ENCODE measurements at regions not wholly inside any gene's neighbourhood (a gene's known extent, or its start where the extent isn't known, plus 50 kb on each side); places are given as distances from the start of the nearest gene placed in this dataset.
"Not testable (repeated sequence)": the region's sequence is repeated elsewhere in the genome, so short reads cannot be mapped to it uniquely, and the experiment has no call there.

- Histone ChIP-seq H3F3A (ENCODE audit: insufficient read depth, low read length) (no peaks in the 10 kb centered on the region), H3K9me2 (ENCODE audit: low read depth, low read length) (no peaks in the 10 kb centered on the region), H3K4me3 (ENCODE audit: low read depth, low read length, poor library complexity, severe bottlenecking) (no peak overlapping the region), H2AFZ (ENCODE audit: low read length) (no peak overlapping the region), H3K27me3 (ENCODE audit: insufficient read depth, low read length) (no peaks in the 10 kb centered on the region), H3K27ac (ENCODE audit: low read depth, low read length, poor library complexity, severe bottlenecking) (no peak overlapping the region), H3K79me2 (ENCODE audit: insufficient read depth, low read length) (no peaks in the 10 kb centered on the region), H4K20me1 (ENCODE audit: insufficient read depth, low read length) (no peaks in the 10 kb centered on the region), H3K4me2 (ENCODE audit: low read length) (no peak overlapping the region), H3K9ac (ENCODE audit: low read length) (no peak overlapping the region), H3K4me1 (ENCODE audit: insufficient read depth, low read length, severe bottlenecking) (no peaks in the 10 kb centered on the region), H3K36me3 (ENCODE audit: insufficient read depth, low read length) (no peaks in the 10 kb centered on the region), H3K9me3 (ENCODE audit: low read length) (no peaks in the 10 kb centered on the region)
- TF ChIP-seq CTCF (IDR thresholded peaks at IDR 0.05; ENCODE audit: low read length) = no peak
- TF ChIP-seq EZH2 (IDR thresholded peaks at IDR 0.05; ENCODE audit: borderline replicate concordance, low read length) = no peak
Observed at GRCh38 chr11:107257710-107258109, 199.9 kb downstream of the CWF19L2 start.

- H3K9ac ChIP-seq (ENCODE audit: low read length); H3K4me3 ChIP-seq (ENCODE audit: low read depth, low read length, poor library complexity, severe bottlenecking); H3K36me3 ChIP-seq (ENCODE audit: insufficient read depth, low read length); H3K4me1 ChIP-seq (ENCODE audit: insufficient read depth, low read length, severe bottlenecking); H3K27ac ChIP-seq (ENCODE audit: low read depth, low read length, poor library complexity, severe bottlenecking); H3K9me2 ChIP-seq (ENCODE audit: low read depth, low read length); H3K4me2 ChIP-seq (ENCODE audit: low read length); H3K27me3 ChIP-seq (ENCODE audit: insufficient read depth, low read length); H4K20me1 ChIP-seq (ENCODE audit: insufficient read depth, low read length); H2AFZ ChIP-seq (ENCODE audit: low read length); H3K79me2 ChIP-seq (ENCODE audit: insufficient read depth, low read length); H3F3A ChIP-seq (ENCODE audit: insufficient read depth, low read length); H3K9me3 ChIP-seq (ENCODE audit: low read length): not testable (repeated sequence)
Observed at GRCh38 chr11:107253661-107254060, 204.0 kb downstream of the CWF19L2 start.

GRCh38 chr11:107252429-107253161, 205.0 kb downstream of the CWF19L2 start:
- no peaks in the 10 kb centered on the region for H3K36me3 ChIP-seq (ENCODE audit: insufficient read depth, low read length)
- no peaks in the 10 kb centered on the region for H4K20me1 ChIP-seq (ENCODE audit: insufficient read depth, low read length)
- no peak overlapping the region for H2AFZ ChIP-seq (ENCODE audit: low read length)
- no peaks in the 10 kb centered on the region for H3K9me2 ChIP-seq (ENCODE audit: low read depth, low read length)
- no peaks in the 10 kb centered on the region for H3K79me2 ChIP-seq (ENCODE audit: insufficient read depth, low read length)
- H3F3A ChIP-seq (ENCODE audit: insufficient read depth, low read length) = no peaks in the 10 kb centered on the region
- H3K4me3 ChIP-seq (ENCODE audit: low read depth, low read length, poor library complexity, severe bottlenecking) = no peak overlapping the region
- no peak overlapping the region for H3K4me2 ChIP-seq (ENCODE audit: low read length)
- H3K27ac ChIP-seq (ENCODE audit: low read depth, low read length, poor library complexity, severe bottlenecking) = no peak overlapping the region
- H3K27me3 ChIP-seq (ENCODE audit: insufficient read depth, low read length) = no peaks in the 10 kb centered on the region
- H3K4me1 ChIP-seq (ENCODE audit: insufficient read depth, low read length, severe bottlenecking) = no peaks in the 10 kb centered on the region
- H3K9me3 ChIP-seq (ENCODE audit: low read length) = no peaks in the 10 kb centered on the region
- H3K9ac ChIP-seq (ENCODE audit: low read length) = no peak overlapping the region
- TF ChIP-seq CTCF (IDR thresholded peaks at IDR 0.05; ENCODE audit: low read length) (no peak), EZH2 (IDR thresholded peaks at IDR 0.05; ENCODE audit: borderline replicate concordance, low read length) (no peak)

- Histone ChIP-seq H4K20me1 (ENCODE audit: insufficient read depth, low read length) (no peaks in the 10 kb centered on the region), H3K9me2 (ENCODE audit: low read depth, low read length) (no peaks in the 10 kb centered on the region), H3K9ac (ENCODE audit: low read length) (no peak overlapping the region), H3K27ac (ENCODE audit: low read depth, low read length, poor library complexity, severe bottlenecking) (no peak overlapping the region), H3K4me1 (ENCODE audit: insufficient read depth, low read length, severe bottlenecking) (no peaks in the 10 kb centered on the region), H3K9me3 (ENCODE audit: low read length) (no peaks in the 10 kb centered on the region), H3K4me3 (ENCODE audit: low read depth, low read length, poor library complexity, severe bottlenecking) (no peak overlapping the region), H3K27me3 (ENCODE audit: insufficient read depth, low read length) (no peaks in the 10 kb centered on the region), H2AFZ (ENCODE audit: low read length) (no peak overlapping the region), H3K4me2 (ENCODE audit: low read length) (no peak overlapping the region), H3F3A (ENCODE audit: insufficient read depth, low read length) (no peaks in the 10 kb centered on the region), H3K79me2 (ENCODE audit: insufficient read depth, low read length) (no peaks in the 10 kb centered on the region), H3K36me3 (ENCODE audit: insufficient read depth, low read length) (no peaks in the 10 kb centered on the region)
- TF ChIP-seq EZH2 (IDR thresholded peaks at IDR 0.05; ENCODE audit: borderline replicate concordance, low read length) (no peak), CTCF (IDR thresholded peaks at IDR 0.05; ENCODE audit: low read length) (no peak)
Observed at GRCh38 chr11:107251298-107251697, 206.3 kb downstream of the CWF19L2 start.
